HG03439 (cell line): ENCODE measurements at regions not wholly inside any gene's neighbourhood (a gene's known extent, or its start where the extent isn't known, plus 50 kb on each side); places are given as distances from the start of the nearest gene placed in this dataset.

Experiments used
- ATAC-seq: cut with Tn5 transposase; IDR thresholded peaks from one replicate; pipeline ENCODE4 v1.9.1; 2021; ENCODE audit warnings: mild to moderate bottlenecking, moderate library complexity; ENCODE audit not compliant: unreplicated experiment

GRCh38 chr15:96716075-96716474 lies 385.6 kb downstream of the NR2F2 start:
- no peak for ATAC-seq

DNA sequence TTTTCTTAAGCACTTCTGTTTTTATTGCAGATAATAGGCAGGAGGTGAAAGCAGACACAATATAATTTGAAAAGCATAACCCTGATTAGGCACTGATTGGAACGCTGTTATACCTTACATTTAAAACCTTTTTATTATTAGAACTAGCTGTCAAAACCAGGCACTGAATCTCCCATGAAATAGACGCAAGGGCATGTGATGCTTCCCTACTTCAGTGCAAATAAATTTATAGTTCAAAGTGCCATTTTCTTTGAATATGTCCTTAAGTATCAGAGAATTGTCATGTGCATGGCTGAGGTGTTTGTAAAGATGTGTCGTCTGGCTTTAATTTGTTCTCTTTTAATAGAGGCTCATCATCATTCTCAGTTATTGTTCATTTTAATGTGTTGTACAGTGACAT lies 386.0 kb downstream of the NR2F2 start:
- no peak for ATAC-seq

- ATAC-seq, result no peak
Measured at GRCh38 chr15:96720251-96720650, 389.8 kb downstream of the NR2F2 start.

GRCh38 chr15:96720656-96721055 lies 390.2 kb downstream of the NR2F2 start:
- no peak for ATAC-seq

GRCh38 chr15:96728591-96728990 lies 398.1 kb downstream of the NR2F2 start:
- no peak for ATAC-seq

- no peak for ATAC-seq
Measured at GRCh38 chr15:96732704-96733103, 402.2 kb downstream of the NR2F2 start.

GRCh38 chr15:96733721-96734120 lies 403.2 kb downstream of the NR2F2 start:
- no peak for ATAC-seq

- ATAC-seq, result no peak
Measured at GRCh38 chr15:96735632-96736240, 405.2 kb downstream of the NR2F2 start.

DNA sequence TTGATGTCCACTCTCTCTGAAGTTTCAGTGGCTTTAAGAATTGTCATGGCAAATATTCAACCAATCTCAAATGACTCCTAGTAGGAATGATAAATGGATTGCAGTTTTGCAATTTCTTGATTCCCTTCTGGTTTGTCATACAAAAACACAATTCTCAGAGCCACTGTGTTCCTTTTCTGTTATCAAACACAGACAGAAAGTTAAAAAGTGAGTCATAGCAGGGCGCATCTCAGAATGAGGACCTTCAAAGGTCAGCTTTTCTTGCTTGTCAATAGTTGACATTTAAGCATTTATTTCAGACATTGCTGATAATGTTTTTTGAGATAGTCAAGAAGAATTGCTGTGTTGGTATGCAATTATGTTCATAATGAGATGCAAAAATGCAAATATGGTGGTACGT lies 405.9 kb downstream of the NR2F2 start:
- no peak for ATAC-seq

GRCh38 chr15:96737408-96737807 lies 406.9 kb downstream of the NR2F2 start:
- no peak for ATAC-seq

DNA sequence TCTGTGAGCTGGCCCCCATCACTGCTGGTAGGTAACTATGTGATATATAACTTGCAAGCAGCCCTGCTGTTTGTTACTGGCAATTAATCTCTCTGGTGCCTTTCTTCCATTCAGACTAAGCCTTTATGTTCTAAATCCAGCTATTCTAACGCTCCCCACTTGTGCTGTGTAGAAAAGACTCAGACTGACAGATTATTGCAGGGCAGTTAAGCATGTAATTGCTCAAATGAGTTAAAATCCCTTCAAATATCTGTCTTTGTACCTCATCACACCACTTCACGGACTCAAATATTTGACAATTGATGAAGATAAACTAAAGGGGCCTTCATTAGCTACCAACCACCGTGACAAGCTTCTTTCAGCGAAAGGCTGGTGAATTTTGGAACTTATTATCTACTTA lies 416.2 kb downstream of the NR2F2 start:
- no peak for ATAC-seq

- ATAC-seq, result no peak
Measured at GRCh38 chr15:96747291-96747690, 416.8 kb downstream of the NR2F2 start.

DNA sequence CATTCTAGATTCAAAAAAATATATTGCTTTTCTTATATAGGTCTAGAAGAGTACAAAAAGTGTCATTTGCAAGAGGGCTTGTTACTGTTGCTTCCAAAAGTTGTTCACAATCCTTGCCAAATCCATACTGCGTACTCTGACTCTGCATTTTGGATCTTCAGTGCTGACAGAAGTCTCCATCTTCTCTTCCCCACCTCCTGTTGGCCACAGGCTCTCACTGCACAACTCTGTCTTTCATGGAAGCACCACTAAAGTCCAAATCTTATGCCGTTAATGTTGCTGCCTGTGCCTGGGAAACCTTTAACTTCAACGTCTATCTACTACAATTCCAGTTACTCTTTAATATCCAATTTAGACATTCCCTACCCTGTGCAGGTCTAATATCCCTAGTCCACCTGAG lies 419.9 kb downstream of the NR2F2 start:
- no peak for ATAC-seq

DNA sequence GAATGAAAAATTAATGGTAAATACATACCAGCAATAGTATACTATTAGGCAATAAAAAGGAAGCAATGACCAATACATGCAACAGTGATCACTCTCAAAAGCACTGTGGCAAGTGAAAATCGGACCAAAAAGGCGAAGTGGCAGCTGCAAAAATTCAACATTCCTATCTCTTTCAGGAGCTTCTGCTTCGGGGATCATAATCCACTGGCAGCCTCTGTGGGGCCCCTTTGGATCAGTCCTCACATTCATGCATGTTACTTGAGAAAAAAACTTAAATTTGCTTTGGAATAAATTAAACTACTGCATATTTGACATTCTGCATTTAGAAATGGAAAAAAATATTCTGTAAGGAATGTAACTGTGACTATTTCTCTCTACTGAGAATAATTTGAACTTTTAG lies 425.6 kb downstream of the NR2F2 start:
- ATAC-seq, result no peak

DNA sequence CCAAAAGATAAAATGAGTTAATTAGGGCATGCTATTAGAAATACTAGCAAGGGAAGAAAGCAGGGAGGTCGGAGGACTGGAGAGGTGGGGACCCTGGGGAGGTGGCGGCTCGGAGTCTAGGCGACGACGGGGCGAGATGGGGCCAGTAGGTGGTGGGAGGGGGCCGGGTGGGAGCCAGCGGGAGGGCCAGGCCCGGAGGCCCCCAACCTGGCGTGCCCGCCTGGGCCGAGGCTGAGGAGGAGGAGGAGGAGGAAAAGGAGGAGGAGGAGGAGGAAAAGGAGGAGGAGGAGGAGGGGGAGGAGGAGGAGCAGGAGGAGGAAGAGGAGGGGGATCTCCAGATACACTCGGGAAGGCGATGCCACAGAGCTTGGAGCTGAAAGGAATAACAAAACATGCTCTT lies 426.2 kb downstream of the NR2F2 start:
- no peak for ATAC-seq

DNA sequence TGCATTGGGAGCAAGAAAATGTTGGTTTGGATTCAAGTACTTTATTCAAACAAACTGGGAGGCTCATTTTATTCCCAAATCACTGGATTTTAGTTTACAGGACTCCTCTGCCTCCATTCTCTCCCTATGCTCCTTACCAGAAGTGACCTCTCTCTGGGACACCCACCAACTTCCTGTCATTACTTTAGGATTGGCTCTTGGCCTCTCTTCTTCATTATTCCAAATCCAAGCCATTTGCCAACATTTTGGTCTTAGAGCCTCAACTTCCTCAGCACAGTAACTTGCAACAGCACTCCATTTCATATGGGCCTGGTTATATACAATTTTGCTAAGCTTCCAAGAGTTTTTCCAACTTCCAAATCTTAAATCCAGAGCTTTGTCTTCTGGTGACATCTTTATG lies 432.1 kb downstream of the NR2F2 start:
- ATAC-seq, result no peak

DNA sequence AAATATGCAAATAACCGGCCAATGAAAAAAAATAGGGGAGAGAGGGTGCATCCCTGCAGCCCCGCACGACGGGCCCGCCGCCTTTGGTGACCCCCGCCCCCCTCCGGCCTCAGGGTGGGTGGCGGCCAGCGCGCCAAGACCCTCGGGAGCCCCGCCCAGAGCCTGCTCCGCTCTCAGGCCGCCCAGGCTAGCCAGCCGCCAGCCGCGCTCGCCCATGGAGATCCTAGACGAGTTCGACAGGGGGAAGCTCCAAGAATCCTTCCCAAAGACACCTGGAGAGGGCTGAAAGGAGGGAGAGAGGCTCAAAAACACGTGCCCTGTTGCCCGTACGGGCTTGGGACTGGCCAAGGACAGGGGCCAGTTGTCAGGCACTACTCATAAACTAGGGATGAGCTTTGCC lies 434.0 kb downstream of the NR2F2 start:
- ATAC-seq, result no peak

DNA sequence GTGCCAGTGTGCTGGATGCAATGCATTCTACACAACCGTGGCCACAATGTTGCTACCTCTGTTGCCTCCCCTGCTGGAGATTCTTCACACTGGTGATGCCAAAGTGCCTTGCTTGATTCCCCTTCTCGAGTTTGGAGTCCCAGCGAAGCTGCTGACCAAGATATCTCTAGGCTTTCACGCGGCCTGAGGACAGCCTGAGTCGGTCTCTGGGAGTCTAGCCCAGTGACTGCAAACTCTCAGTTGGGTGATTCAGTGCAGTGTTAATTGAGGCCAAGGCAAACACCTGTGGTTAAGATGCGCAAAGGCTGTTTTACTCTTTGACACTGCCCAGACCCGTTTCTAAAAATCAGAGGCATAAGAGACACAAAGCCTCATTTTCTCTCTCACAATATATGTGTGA lies 434.4 kb downstream of the NR2F2 start:
- no peak for ATAC-seq

DNA sequence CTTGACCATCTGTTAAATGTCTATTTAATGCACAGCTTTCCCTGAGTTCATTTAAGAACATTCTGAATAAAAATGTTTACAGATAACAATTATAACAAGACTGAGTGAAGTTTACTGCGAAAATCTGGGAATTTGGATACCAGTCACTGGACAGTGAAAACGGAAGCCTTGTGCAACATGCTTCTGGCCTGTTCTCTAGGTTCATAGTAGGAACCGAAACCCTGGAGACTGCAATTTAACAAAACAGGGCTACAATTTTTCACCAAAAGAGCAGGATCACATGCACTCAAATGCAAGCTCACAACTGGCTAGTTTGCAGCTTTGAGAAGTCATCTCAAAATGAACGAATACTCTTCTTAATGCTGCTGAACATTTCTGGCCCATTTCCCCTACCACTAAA lies 435.9 kb downstream of the NR2F2 start:
- no peak for ATAC-seq

DNA sequence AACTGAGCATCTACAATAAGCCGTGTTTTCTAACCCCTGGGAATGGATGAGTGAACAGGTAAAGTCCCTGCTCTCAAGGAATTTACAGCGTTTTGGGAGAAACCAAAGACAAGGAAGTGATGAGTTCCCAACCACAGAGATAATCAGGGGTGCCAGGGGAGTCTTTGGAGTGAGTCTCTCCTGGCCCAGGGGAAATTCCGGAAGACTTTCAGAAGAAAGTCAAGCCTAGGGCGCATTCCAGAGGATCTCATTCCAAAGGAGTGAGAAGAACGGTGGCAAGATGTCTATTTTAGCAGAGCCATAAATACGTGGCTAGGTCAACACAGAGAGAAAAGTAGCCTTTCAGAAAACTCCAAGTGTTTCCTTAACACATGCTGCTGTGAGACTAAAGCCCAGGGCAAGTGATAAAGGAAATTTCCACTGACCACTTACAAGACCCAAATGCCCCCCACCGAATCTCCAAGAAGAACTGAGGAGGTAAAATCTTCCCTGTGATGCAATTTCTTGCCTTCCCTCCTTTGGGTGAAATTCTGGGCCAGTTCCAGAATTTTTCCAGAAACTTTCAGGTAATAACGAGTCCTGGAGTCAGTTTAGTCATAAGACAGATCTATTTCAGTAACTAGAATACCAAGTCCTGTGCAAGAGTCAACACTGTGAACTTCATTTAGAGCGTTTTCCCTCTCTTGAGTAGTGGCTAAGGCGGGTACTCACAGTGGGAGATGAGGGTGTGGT lies 437.4 kb downstream of the NR2F2 start:
- no peak for ATAC-seq

GRCh38 chr15:96768435-96768789 lies 437.9 kb downstream of the NR2F2 start:
- ATAC-seq, result no peak

GRCh38 chr15:96771035-96771434 lies 440.5 kb downstream of the NR2F2 start:
- no peak for ATAC-seq

GRCh38 chr15:96774216-96774615 lies 443.7 kb downstream of the NR2F2 start:
- ATAC-seq, result no peak
